ENCODE measurements at regions not wholly inside any gene's neighbourhood (a gene's known extent, or its start where the extent isn't known, plus 50 kb on each side); places are given as distances from the start of the nearest gene placed in this dataset.

DNA sequence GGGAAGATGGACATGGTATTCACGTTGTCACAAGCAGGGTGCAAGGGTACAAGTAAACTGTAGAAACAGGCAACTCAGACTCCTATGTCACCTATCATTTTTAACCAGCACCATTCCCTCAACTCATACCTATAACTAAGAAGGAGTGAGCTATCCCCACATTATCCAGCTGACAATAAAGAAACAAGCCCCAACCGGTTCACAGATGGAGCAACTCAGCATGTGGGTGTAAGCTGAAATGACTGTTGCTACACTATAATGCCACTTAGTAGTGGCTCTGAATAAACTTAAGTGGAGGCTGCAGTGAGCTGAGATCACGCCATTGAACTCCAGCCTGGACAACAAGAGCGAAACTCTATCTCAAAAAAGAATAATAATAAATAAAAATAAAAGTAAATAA, 829.5 kb upstream of the MDGA2 start:
- TF ChIP-seq, protein P1, sequence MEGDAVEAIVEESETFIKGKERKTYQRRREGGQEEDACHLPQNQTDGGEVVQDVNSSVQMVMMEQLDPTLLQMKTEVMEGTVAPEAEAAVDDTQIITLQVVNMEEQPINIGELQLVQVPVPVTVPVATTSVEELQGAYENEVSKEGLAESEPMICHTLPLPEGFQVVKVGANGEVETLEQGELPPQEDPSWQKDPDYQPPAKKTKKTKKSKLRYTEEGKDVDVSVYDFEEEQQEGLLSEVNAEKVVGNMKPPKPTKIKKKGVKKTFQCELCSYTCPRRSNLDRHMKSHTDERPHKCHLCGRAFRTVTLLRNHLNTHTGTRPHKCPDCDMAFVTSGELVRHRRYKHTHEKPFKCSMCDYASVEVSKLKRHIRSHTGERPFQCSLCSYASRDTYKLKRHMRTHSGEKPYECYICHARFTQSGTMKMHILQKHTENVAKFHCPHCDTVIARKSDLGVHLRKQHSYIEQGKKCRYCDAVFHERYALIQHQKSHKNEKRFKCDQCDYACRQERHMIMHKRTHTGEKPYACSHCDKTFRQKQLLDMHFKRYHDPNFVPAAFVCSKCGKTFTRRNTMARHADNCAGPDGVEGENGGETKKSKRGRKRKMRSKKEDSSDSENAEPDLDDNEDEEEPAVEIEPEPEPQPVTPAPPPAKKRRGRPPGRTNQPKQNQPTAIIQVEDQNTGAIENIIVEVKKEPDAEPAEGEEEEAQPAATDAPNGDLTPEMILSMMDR (IDR thresholded peaks at IDR 0.05; ENCODE audit: low read depth, low read length, missing input control), result no peak
- TF ChIP-seq, protein P2, sequence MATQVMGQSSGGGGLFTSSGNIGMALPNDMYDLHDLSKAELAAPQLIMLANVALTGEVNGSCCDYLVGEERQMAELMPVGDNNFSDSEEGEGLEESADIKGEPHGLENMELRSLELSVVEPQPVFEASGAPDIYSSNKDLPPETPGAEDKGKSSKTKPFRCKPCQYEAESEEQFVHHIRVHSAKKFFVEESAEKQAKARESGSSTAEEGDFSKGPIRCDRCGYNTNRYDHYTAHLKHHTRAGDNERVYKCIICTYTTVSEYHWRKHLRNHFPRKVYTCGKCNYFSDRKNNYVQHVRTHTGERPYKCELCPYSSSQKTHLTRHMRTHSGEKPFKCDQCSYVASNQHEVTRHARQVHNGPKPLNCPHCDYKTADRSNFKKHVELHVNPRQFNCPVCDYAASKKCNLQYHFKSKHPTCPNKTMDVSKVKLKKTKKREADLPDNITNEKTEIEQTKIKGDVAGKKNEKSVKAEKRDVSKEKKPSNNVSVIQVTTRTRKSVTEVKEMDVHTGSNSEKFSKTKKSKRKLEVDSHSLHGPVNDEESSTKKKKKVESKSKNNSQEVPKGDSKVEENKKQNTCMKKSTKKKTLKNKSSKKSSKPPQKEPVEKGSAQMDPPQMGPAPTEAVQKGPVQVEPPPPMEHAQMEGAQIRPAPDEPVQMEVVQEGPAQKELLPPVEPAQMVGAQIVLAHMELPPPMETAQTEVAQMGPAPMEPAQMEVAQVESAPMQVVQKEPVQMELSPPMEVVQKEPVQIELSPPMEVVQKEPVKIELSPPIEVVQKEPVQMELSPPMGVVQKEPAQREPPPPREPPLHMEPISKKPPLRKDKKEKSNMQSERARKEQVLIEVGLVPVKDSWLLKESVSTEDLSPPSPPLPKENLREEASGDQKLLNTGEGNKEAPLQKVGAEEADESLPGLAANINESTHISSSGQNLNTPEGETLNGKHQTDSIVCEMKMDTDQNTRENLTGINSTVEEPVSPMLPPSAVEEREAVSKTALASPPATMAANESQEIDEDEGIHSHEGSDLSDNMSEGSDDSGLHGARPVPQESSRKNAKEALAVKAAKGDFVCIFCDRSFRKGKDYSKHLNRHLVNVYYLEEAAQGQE (IDR thresholded peaks at IDR 0.05), result no peak
- no peak for TF ChIP-seq YY1 (IDR thresholded peaks at IDR 0.05)
- TF ChIP-seq HNF4A (conservative IDR thresholded peaks at IDR 0.05), result no peak
- TF ChIP-seq, protein P3, sequence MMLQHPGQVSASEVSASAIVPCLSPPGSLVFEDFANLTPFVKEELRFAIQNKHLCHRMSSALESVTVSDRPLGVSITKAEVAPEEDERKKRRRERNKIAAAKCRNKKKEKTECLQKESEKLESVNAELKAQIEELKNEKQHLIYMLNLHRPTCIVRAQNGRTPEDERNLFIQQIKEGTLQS (IDR thresholded peaks at IDR 0.05), result no peak
- no peak for TF ChIP-seq TAF1 (conservative IDR thresholded peaks at IDR 0.05)
- TF ChIP-seq, protein P4, sequence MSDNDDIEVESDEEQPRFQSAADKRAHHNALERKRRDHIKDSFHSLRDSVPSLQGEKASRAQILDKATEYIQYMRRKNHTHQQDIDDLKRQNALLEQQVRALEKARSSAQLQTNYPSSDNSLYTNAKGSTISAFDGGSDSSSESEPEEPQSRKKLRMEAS (IDR thresholded peaks at IDR 0.05), result no peak
- no peak for TF ChIP-seq SP1 (IDR thresholded peaks at IDR 0.05)
- no peak for TF ChIP-seq GABPA (IDR thresholded peaks at IDR 0.05 in 1 of 2, conservative IDR thresholded peaks at IDR 0.05 in 1 of 2)
- TF ChIP-seq ZBTB33 (IDR thresholded peaks at IDR 0.05), result no peak
- TF ChIP-seq RAD21 (IDR thresholded peaks at IDR 0.05), result no peak
- TF ChIP-seq FOXA1 (IDR thresholded peaks at IDR 0.05), result no peak
- TF ChIP-seq RXRA (IDR thresholded peaks at IDR 0.05), result no peak
